HepG2 (cell line): ENCODE measurements at regions not wholly inside any gene's neighbourhood (a gene's known extent, or its start where the extent isn't known, plus 50 kb on each side); places are given as distances from the start of the nearest gene placed in this dataset.

Experiments used
- ATAC-seq: fragments of 200-7000 bp; cut with Tn5 transposase; 3 replicates; pipeline ENCODE4 v1.9.1; 2020; ENCODE audit warnings: mild to moderate bottlenecking, moderate library complexity
- BruUV-seq: library from RNA; stranded (reverse); fragments of 400-500 nt; replicated peaks from 2 replicates; lab custom pipeline; 2021; lab: Mats Ljungman, UMichigan
- CTCF ChIA-PET: fragments of 300-600 bp; formaldehyde crosslinking; extraction: SDS; loops from one replicate; lab custom pipeline; 2021; ENCODE audit warnings: low total read pairs, inconsistent platforms, low intra/inter-chr PET ratio; lab: Yijun Ruan, JAX
- POLR2A ChIA-PET: fragments of 350-600 bp; sonication (Branson Sonifier 250); formaldehyde crosslinking; loops from one replicate; lab custom pipeline; 2020; ENCODE audit warnings: antibody characterized with exemption, inconsistent platforms; lab: Yijun Ruan, JAX
- DNase-seq: peaks from one replicate; pipeline ENCODE4 v3.0.0-alpha.2; 2015; ENCODE audit warnings: low spot score
- FAIRE-seq: peaks from 3 replicates; lab custom pipeline; 2011; peaks lifted over from hg19 to GRCh38; lab: Jason Lieb, UNC
- H2AFZ ChIP-seq: one replicate; pipeline ENCODE4 v1.6.1; 2011; ENCODE audit warnings: low read length, inconsistent platforms
- H3K27ac ChIP-seq: fragments of 300-600 bp; 3 replicates; pipeline ENCODE4 v1.8.0; 2011; ENCODE audit warnings: mixed run types, mild to moderate bottlenecking, mixed read lengths, low read length, inconsistent platforms; ENCODE audit not compliant: insufficient read depth; ENCODE audit errors: extremely low read length
- H3K27me3 ChIP-seq, 2 experiments: fragments of 200-600 bp in 1 of 2; 2 replicates in 1 of 2; 3 replicates in 1 of 2; pipeline versions ENCODE4 v1.6.0 to v1.8.0; 2011; ENCODE audit warnings: low read length in 2 of 2, mild to moderate bottlenecking in 2 of 2, moderate library complexity in 2 of 2, inconsistent platforms in 1 of 2; ENCODE audit not compliant: insufficient read depth in 2 of 2, control insufficient read depth in 1 of 2
- H3K36me3 ChIP-seq, 2 experiments: fragments of 200-600 bp in 1 of 2; replicated peaks in 1 of 2; 2 replicates in 1 of 2; 3 replicates in 1 of 2; pipeline versions ENCODE4 v1.5.1 to v1.8.0; 2011; ENCODE audit warnings: low read length in 2 of 2, inconsistent platforms in 1 of 2; ENCODE audit not compliant: insufficient read depth in 2 of 2, control insufficient read depth in 1 of 2
- H3K4me1 ChIP-seq: 2 replicates; pipeline ENCODE4 v1.5.1; 2012; ENCODE audit warnings: low read length, inconsistent platforms; ENCODE audit not compliant: insufficient read depth
- H3K4me2 ChIP-seq: 2 replicates; pipeline ENCODE4 v1.6.0; 2011; ENCODE audit warnings: low read depth, low read length, inconsistent platforms
- H3K4me3 ChIP-seq, 3 experiments: fragments of 200-600 bp in 1 of 3; sonication (generic), shearing (Covaris generic) in 1 of 3; replicated peaks in 1 of 3; 2 replicates each; pipeline ENCODE4 v1.5.1; 2011 to 2016; ENCODE audit warnings: low read length in 3 of 3, inconsistent platforms in 2 of 3, low read depth in 2 of 3, mild to moderate bottlenecking in 2 of 3, control low read depth in 1 of 3, mixed read lengths in 1 of 3; ENCODE audit not compliant: insufficient read depth in 1 of 3
- H3K79me2 ChIP-seq: one replicate; pipeline ENCODE4 v1.6.1; 2011; ENCODE audit warnings: low read length, inconsistent platforms; ENCODE audit not compliant: insufficient read depth
- H3K9ac ChIP-seq: 2 replicates; pipeline ENCODE4 v1.6.0; 2011; ENCODE audit warnings: mild to moderate bottlenecking, low read depth, low read length, inconsistent platforms; ENCODE audit not compliant: insufficient read depth
- H3K9me3 ChIP-seq: 2 replicates; pipeline ENCODE4 v1.5.1; 2012; ENCODE audit warnings: mild to moderate bottlenecking, low read length
- H4K20me1 ChIP-seq: 2 replicates; pipeline ENCODE4 v1.6.0; 2011; ENCODE audit warnings: inconsistent platforms, mild to moderate bottlenecking, low read length, moderate library complexity; ENCODE audit not compliant: insufficient read depth
- ADNP ChIP-seq: sonication (generic); formaldehyde crosslinking; IDR thresholded peaks from 2 replicates; pipeline ENCODE4 v1.4.0; 2020; ENCODE audit warnings: missing genetic modification reagents
- DBP ChIP-seq: sonication (generic); formaldehyde crosslinking; IDR thresholded peaks from 2 replicates; pipeline ENCODE4 v1.4.0; 2020; ENCODE audit warnings: missing genetic modification reagents; ENCODE audit errors: not compliant biosample characterization
- HMG20B ChIP-seq: conservative IDR thresholded peaks from 2 replicates; pipeline ENCODE4 v1.6.1; 2016; ENCODE audit warnings: missing genetic modification reagents, missing compliant biosample characterization
- MNT ChIP-seq: fragments of 450-650 bp; IDR thresholded peaks from 2 replicates; pipeline ENCODE4 v1.6.1; 2016
- PHF8 ChIP-seq: sonication (generic); formaldehyde crosslinking; IDR thresholded peaks from 2 replicates; pipeline ENCODE4 v1.5.0; 2020; ENCODE audit warnings: missing genetic modification reagents
- SETDB1 ChIP-seq: sonication (generic); formaldehyde crosslinking; IDR thresholded peaks from 2 replicates; pipeline ENCODE4 v1.5.1; 2020; ENCODE audit warnings: missing genetic modification reagents, mild to moderate bottlenecking, borderline replicate concordance
- STAT6 ChIP-seq: sonication (generic); formaldehyde crosslinking; IDR thresholded peaks from 2 replicates; pipeline ENCODE4 v1.4.0; 2020; ENCODE audit warnings: missing genetic modification reagents, mild to moderate bottlenecking, borderline replicate concordance
- ZNF639 ChIP-seq: conservative IDR thresholded peaks from 2 replicates; pipeline ENCODE4 v1.6.1; 2018; ENCODE audit warnings: missing genetic modification reagents
- WGBS: methylation state at CpG from one replicate; pipeline ENCODE4 v1.1.6; 2017; ENCODE audit warnings: low lambda C conversion rate; 5-methylcytosine and 5-hydroxymethylcytosine counted together
- in situ Hi-C: cut with HindIII; loops from 2 replicates; pipeline ENCODE4 v1.10.0; 2017; ENCODE audit warnings: low pct_unique_long_range_greater_than_20kb; ENCODE audit not compliant: extremely low pct_ligation_motif_present
- intact Hi-C: fragments of 100-400 bp; cut with micrococcal nuclease; formaldehyde crosslinking; loops from one replicate; pipeline ENCODE4 v1.10.0; 2022; ENCODE audit not compliant: unreplicated experiment

GRCh38 chr13:111044087-111044830 is 70.9 kb upstream of the ARHGEF7 start:
- Histone ChIP-seq H4K20me1 (no peaks in the 10 kb centered on the region), H3K27me3 (peaks cover 2 to 19% of the 10 kb centered on the region in 2 experiments; a peak in 3 of 5 replicates), H3K9ac (no peak overlapping the region), H3K27ac (no peak overlapping the region), H3K4me1 (no peaks in the 10 kb centered on the region), H3K79me2 (no peaks in the 10 kb centered on the region), H3K9me3 (no peaks in the 10 kb centered on the region), H3K4me3 (no peak overlapping the region), H3K36me3 (no peaks in the 10 kb centered on the region), H3K4me2 (no peak overlapping the region), H2AFZ (no peak overlapping the region)
- in situ Hi-C loops, result no loop called here
- ATAC-seq (no peak), FAIRE-seq (no peak), DNase-seq (no peak)
- ChIA-PET CTCF (no interaction called here), POLR2A (no interaction called here)
- intact Hi-C loops, result no loop called here
- TF ChIP-seq PHF8, result no peak
- TF ChIP-seq SETDB1 (CRISPR knock-in tag), result no peak
- TF ChIP-seq MNT, result peak; percentile 81
- no TSS peak for BruUV-seq
- 75% methylated on average over 18 of the region's 19 CpGs for whole genome bisulfite sequencing

- no peak overlapping the region for H3K9ac ChIP-seq
- ChIA-PET CTCF (no interaction called here), POLR2A (no interaction called here)
- no peaks in the 10 kb centered on the region for H3K9me3 ChIP-seq
- in situ Hi-C loops (no loop called here), intact Hi-C loops (no loop called here)
- H3K27ac ChIP-seq, result no peak overlapping the region
- no peaks in the 10 kb centered on the region for H3K36me3 ChIP-seq
- no TSS peak for BruUV-seq
- peaks cover 2 to 26% of the 10 kb centered on the region in 2 experiments for H3K27me3 ChIP-seq
- no peaks in the 10 kb centered on the region for H4K20me1 ChIP-seq
- H3K4me3 ChIP-seq, result no peak overlapping the region
- no peak overlapping the region for H2AFZ ChIP-seq
- FAIRE-seq (no peak), DNase-seq (no peak), ATAC-seq (no peak)
- H3K79me2 ChIP-seq, result no peaks in the 10 kb centered on the region
- no peak overlapping the region for H3K4me2 ChIP-seq
- H3K4me1 ChIP-seq, result no peaks in the 10 kb centered on the region
- 52% methylated on average over 12 of the region's 12 CpGs for WGBS
- TF ChIP-seq STAT6 (no peak), ZNF639 (CRISPR knock-in tag) (no peak), HMG20B (no peak), ADNP (no peak), DBP (CRISPR knock-in tag) (no peak)
Observed at GRCh38 chr13:111043575-111043982, 71.5 kb upstream of the ARHGEF7 start.
